ENCODE measurements at regions not wholly inside any gene's neighbourhood (a gene's known extent, or its start where the extent isn't known, plus 50 kb on each side); places are given as distances from the start of the nearest gene placed in this dataset.

DNA sequence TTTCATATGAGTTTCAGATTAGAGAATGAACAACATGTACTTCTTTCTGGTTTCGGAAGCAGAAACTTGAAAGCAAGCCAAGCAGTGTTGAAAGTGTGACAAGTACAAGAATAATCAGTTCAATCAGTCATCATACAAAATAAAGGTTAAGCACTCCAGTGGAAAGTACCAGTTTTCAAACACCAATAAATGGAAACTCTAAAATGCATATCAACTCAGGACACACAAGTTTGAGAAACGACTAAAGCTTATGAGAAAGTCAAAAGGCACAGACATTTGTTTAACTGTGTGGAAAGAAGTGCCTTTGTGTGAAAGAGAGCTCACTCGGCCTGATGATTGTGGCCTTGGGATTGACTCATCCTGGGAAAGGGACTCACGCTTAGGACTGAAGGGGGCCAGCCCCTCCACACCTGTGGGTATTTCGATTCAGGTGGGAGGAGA is 60.6 kb upstream of the AKR1C1 start:
- TF ChIP-seq, protein P1, sequence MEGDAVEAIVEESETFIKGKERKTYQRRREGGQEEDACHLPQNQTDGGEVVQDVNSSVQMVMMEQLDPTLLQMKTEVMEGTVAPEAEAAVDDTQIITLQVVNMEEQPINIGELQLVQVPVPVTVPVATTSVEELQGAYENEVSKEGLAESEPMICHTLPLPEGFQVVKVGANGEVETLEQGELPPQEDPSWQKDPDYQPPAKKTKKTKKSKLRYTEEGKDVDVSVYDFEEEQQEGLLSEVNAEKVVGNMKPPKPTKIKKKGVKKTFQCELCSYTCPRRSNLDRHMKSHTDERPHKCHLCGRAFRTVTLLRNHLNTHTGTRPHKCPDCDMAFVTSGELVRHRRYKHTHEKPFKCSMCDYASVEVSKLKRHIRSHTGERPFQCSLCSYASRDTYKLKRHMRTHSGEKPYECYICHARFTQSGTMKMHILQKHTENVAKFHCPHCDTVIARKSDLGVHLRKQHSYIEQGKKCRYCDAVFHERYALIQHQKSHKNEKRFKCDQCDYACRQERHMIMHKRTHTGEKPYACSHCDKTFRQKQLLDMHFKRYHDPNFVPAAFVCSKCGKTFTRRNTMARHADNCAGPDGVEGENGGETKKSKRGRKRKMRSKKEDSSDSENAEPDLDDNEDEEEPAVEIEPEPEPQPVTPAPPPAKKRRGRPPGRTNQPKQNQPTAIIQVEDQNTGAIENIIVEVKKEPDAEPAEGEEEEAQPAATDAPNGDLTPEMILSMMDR (IDR thresholded peaks at IDR 0.05), result no peak
- no peak for TF ChIP-seq POLR2A (IDR thresholded peaks at IDR 0.05)

Measured in right lobe of liver (tissue), 4 donors.